ENCODE measurements at regions not wholly inside any gene's neighbourhood (a gene's known extent, or its start where the extent isn't known, plus 50 kb on each side); places are given as distances from the start of the nearest gene placed in this dataset.

GRCh38 chr16:66315210-66315825, 51.2 kb upstream of the CDH5 start:
- DNase-seq: peak; percentile 35 to 43 (median 38)
- Mint-ChIP-seq H3K36me3 (no peaks in the 10 kb centered on the region), H3K9me3 (no peaks in the 10 kb centered on the region), H3K4me3 (no peak overlapping the region), H3K27ac (peak overlapping the region in 2 of 6 donors; percentile 51 to 56), H3K27me3 (ENCODE audit: low read depth in 3 of 3) (peaks cover 0 to 1% (median 0%) of the 10 kb centered on the region in 3 donors), H3K4me1 (no peaks in the 10 kb centered on the region)

- DNase-seq: no peak
- Mint-ChIP-seq H3K27me3 (ENCODE audit: low read depth in 3 of 3) (peaks cover 0 to 1% (median 0%) of the 10 kb centered on the region in 3 donors), H3K4me1 (no peaks in the 10 kb centered on the region), H3K9me3 (no peaks in the 10 kb centered on the region), H3K27ac (no peak overlapping the region), H3K4me3 (no peak overlapping the region), H3K36me3 (no peaks in the 10 kb centered on the region)
Measured at GRCh38 chr16:66311306-66311705, 55.2 kb upstream of the CDH5 start.

GRCh38 chr16:66309215-66309807, 57.2 kb upstream of the CDH5 start:
- no peak for DNase-seq
- Mint-ChIP-seq H3K27ac (no peak overlapping the region), H3K36me3 (no peaks in the 10 kb centered on the region), H3K4me3 (no peak overlapping the region), H3K4me1 (no peaks in the 10 kb centered on the region), H3K27me3 (ENCODE audit: low read depth in 3 of 3) (peaks cover 0 to 2% (median 1%) of the 10 kb centered on the region in 3 donors), H3K9me3 (no peaks in the 10 kb centered on the region)

- no peak overlapping the region for H3K4me3 Mint-ChIP-seq
Measured at GRCh38 chr16:66308096-66308495, 58.4 kb upstream of the CDH5 start.

GRCh38 chr16:66306366-66307150, 59.9 kb upstream of the CDH5 start:
- Mint-ChIP-seq H3K36me3 (no peaks in the 10 kb centered on the region), H3K9me3 (no peaks in the 10 kb centered on the region), H3K4me3 (no peak overlapping the region), H3K4me1 (no peaks in the 10 kb centered on the region), H3K27ac (no peak overlapping the region), H3K27me3 (ENCODE audit: low read depth in 3 of 3) (peaks cover 1 to 6% (median 1%) of the 10 kb centered on the region in 3 donors)
- no peak for DNase-seq

More at GRCh38 chr16:66308096-66308495, 58.4 kb upstream of the CDH5 start:
- Mint-ChIP-seq H3K4me1 (no peaks in the 10 kb centered on the region), H3K27ac (no peak overlapping the region), H3K9me3 (no peaks in the 10 kb centered on the region), H3K27me3 (ENCODE audit: low read depth in 3 of 3) (peaks cover 0 to 6% (median 1%) of the 10 kb centered on the region in 3 donors), H3K36me3 (no peaks in the 10 kb centered on the region)
- no peak for DNase-seq

GRCh38 chr16:66304961-66305360, 61.5 kb upstream of the CDH5 start:
- H3K9me3 Mint-ChIP-seq: no peaks in the 10 kb centered on the region
- peaks cover 0 to 6% (median 1%) of the 10 kb centered on the region in 3 donors for H3K27me3 Mint-ChIP-seq (ENCODE audit: low read depth in 3 of 3)
- no peak overlapping the region for H3K4me3 Mint-ChIP-seq
- H3K4me1 Mint-ChIP-seq: peaks cover 0 to 3% of the 10 kb centered on the region in 2 donors
- H3K36me3 Mint-ChIP-seq: no peaks in the 10 kb centered on the region
- no peak overlapping the region for H3K27ac Mint-ChIP-seq
- DNase-seq: no peak

- Mint-ChIP-seq H3K36me3 (no peaks in the 10 kb centered on the region), H3K27me3 (ENCODE audit: low read depth in 3 of 3) (peaks cover 0 to 6% (median 1%) of the 10 kb centered on the region in 3 donors), H3K27ac (no peak overlapping the region), H3K4me1 (peaks cover 8 to 10% of the 10 kb centered on the region in 2 donors), H3K4me3 (no peak overlapping the region), H3K9me3 (peaks cover 0 to 2% (median 0%) of the 10 kb centered on the region in 6 donors)
- no peak for DNase-seq
Measured at GRCh38 chr16:66304151-66304550, 62.3 kb upstream of the CDH5 start.

- Mint-ChIP-seq H3K27ac (no peak overlapping the region), H3K27me3 (ENCODE audit: low read depth in 3 of 3) (peaks cover 0 to 6% (median 1%) of the 10 kb centered on the region in 3 donors), H3K36me3 (no peaks in the 10 kb centered on the region), H3K4me1 (peaks cover 10 to 12% of the 10 kb centered on the region in 2 donors), H3K4me3 (no peak overlapping the region), H3K9me3 (peaks cover 0 to 2% (median 0%) of the 10 kb centered on the region in 6 donors)
- DNase-seq: no peak
Measured at GRCh38 chr16:66300501-66300900, 66.0 kb upstream of the CDH5 start.

- Mint-ChIP-seq H3K36me3 (no peaks in the 10 kb centered on the region), H3K27ac (no peak overlapping the region), H3K4me3 (no peak overlapping the region), H3K4me1 (peaks cover 10 to 12% of the 10 kb centered on the region in 2 donors), H3K27me3 (ENCODE audit: low read depth in 3 of 3) (peaks cover under 1 to 3% (median 1%) of the 10 kb centered on the region in 3 donors), H3K9me3 (peaks cover 0 to 2% (median 0%) of the 10 kb centered on the region in 6 donors)
- no peak for DNase-seq
Measured at GRCh38 chr16:66300037-66300436, 66.5 kb upstream of the CDH5 start.

- peaks cover 0 to 2% (median 0%) of the 10 kb centered on the region in 6 donors for H3K9me3 Mint-ChIP-seq
- no peak for DNase-seq
- peaks cover 10 to 12% of the 10 kb centered on the region in 2 donors for H3K4me1 Mint-ChIP-seq
- peaks cover 1 to 3% (median 1%) of the 10 kb centered on the region in 3 donors for H3K27me3 Mint-ChIP-seq (ENCODE audit: low read depth in 3 of 3)
- H3K27ac Mint-ChIP-seq: no peak overlapping the region
- H3K4me3 Mint-ChIP-seq: peak overlapping the region in 1 of 5 donors; percentile 5
- H3K36me3 Mint-ChIP-seq: no peaks in the 10 kb centered on the region
Measured at GRCh38 chr16:66299349-66299748, 67.1 kb upstream of the CDH5 start.

- H3K27ac Mint-ChIP-seq: no peak overlapping the region
- H3K27me3 Mint-ChIP-seq (ENCODE audit: low read depth in 3 of 3): peaks cover 1 to 5% (median 5%) of the 10 kb centered on the region in 3 donors
- peaks cover 10 to 12% of the 10 kb centered on the region in 2 donors for H3K4me1 Mint-ChIP-seq
- DNase-seq: no peak
- no peak overlapping the region for H3K4me3 Mint-ChIP-seq
- peaks cover 0 to 2% (median 0%) of the 10 kb centered on the region in 6 donors for H3K9me3 Mint-ChIP-seq
- no peaks in the 10 kb centered on the region for H3K36me3 Mint-ChIP-seq
Measured at GRCh38 chr16:66298571-66299120, 67.8 kb upstream of the CDH5 start.

- Mint-ChIP-seq H3K4me1 (peaks cover 10 to 12% of the 10 kb centered on the region in 2 donors), H3K4me3 (no peak overlapping the region), H3K9me3 (peaks cover 0 to 2% (median 0%) of the 10 kb centered on the region in 6 donors), H3K36me3 (no peaks in the 10 kb centered on the region), H3K27ac (no peak overlapping the region), H3K27me3 (ENCODE audit: low read depth in 3 of 3) (peaks cover 1 to 6% (median 2%) of the 10 kb centered on the region in 3 donors)
- no peak for DNase-seq
Measured at GRCh38 chr16:66298006-66298405, 68.5 kb upstream of the CDH5 start.

GRCh38 chr16:66296591-66296990, 69.9 kb upstream of the CDH5 start:
- Mint-ChIP-seq H3K36me3 (no peaks in the 10 kb centered on the region), H3K4me3 (no peak overlapping the region), H3K27me3 (ENCODE audit: low read depth in 3 of 3) (peaks cover 2 to 6% (median 2%) of the 10 kb centered on the region in 3 donors), H3K4me1 (peaks cover 10 to 12% of the 10 kb centered on the region in 2 donors), H3K9me3 (peaks cover 0 to 2% (median 0%) of the 10 kb centered on the region in 6 donors), H3K27ac (no peak overlapping the region)
- DNase-seq: no peak
